HG02852 (cell line): ENCODE measurements at regions not wholly inside any gene's neighbourhood (a gene's known extent, or its start where the extent isn't known, plus 50 kb on each side); places are given as distances from the start of the nearest gene placed in this dataset.
"Not testable (repeated sequence)": the region's sequence is repeated elsewhere in the genome, so short reads cannot be mapped to it uniquely, and the experiment has no call there.

Experiments used
- ATAC-seq: cut with Tn5 transposase; IDR thresholded peaks from one replicate; pipeline ENCODE4 v1.9.1; 2021; ENCODE audit warnings: mild to moderate bottlenecking, moderate library complexity; ENCODE audit not compliant: unreplicated experiment

DNA sequence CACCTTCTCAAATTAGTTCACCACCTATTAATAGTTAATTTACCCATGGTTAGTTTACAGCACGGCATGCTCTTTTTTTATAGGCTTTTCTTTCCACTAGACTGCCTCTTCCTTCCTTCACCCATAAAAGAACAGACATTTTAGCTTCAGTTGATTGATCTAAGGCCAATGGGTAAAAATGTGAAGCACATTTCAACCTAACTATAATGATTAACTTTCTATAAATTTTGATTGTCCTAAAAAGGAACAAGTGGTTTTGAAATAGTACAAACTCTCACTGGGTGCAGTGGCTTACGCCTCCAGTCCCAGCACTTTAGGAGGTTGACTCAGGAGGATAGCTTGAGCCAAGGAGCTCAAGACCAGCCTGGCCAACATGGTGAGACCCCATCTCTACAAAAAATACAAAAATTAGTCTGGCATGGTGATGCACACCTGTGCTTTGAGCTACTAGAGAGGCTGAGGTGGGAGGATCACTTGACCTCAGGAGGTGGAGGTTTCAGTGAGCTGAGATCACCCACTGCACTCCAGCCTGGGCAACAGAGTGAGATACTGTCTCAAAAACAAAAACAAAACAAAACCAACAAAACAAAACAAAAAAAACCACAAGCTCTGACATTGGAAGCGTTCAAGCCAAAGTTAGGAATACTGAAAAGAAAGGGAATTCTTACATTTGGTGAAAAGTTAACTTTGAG lies 89.9 kb upstream of the FAT1 start:
- no peak for ATAC-seq

DNA sequence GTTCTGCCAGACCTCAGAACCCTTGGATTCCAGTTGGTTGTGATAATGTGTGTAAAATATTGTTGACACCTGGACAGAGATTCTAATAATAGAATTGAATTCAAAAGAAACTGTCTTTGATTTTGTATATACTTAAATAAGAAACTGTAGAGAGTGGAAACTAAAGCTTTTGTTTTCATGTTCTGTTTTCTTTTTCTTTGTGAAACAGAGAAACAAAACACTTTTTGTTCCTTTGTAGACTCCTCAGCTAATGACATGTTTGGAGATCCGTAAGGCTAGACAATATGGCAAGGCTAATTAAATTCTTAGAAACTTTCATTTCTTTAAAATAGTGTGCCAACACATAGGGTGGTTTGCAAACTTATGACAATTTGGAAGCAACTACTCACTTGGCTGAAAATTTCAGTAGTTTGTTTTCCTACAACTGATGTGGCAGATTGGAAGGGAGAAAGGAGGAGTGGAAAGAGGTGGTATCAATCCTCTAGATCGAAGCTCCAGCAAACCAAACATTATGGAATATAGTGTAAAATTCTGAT lies 90.9 kb upstream of the FAT1 start:
- ATAC-seq = no peak

DNA sequence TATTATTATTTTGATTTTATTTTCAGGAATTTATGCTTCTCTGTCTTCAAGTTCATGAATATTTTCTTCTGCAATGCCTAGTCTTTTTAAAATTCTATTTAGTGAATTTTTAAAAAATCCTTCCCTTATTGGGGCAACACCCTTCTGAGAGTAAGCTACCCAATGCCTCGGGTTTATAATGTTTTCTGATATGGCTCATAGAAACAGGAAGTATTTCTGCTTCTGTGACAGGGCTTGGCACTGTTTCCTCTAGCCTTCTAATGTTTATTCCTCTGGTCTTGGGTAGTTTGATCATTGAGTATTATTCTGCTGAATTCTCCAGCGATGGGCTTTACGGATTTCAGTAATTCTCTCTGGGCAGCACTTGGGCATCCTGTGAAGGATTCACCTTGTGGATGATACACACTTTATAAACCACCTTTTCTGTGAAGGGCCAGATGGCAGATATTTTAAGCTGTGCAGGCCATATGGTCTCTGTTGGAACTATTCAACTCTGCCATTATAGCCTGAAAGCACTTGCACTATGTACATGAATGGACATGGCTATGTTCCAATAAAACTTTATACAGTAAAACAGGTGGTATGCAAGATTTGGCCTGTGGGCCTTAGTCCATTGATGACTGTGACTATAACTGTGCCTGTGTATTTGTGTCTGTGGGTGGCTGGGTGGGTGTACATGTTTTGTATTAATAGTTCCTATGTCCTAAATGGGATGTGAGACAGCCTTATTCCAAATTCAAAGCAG lies 95.9 kb upstream of the FAT1 start:
- no peak for ATAC-seq

DNA sequence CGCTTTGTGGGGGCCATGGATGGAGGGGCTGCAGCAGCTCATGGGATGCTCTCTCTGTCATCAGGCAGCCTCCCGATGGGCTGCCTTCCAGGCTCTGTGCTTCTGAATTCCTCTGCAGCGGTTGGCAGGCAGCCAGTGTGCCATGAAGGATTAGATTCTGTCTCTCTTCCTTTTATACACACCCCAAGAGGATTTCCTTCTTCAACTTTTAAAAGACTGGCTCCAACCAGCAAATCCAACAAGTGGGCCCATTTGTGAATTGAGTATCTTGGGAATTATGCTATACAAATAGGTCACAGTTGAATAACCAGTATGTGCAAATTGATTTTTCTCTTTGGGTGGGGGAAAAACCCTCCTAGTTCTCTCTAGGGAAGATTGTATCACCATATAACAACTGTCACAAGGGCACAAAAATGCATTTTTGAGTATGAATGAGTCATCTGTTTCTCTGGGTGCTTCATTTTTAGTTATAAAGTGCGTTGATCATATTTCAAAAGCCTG lies 96.8 kb upstream of the FAT1 start:
- ATAC-seq = no peak

DNA sequence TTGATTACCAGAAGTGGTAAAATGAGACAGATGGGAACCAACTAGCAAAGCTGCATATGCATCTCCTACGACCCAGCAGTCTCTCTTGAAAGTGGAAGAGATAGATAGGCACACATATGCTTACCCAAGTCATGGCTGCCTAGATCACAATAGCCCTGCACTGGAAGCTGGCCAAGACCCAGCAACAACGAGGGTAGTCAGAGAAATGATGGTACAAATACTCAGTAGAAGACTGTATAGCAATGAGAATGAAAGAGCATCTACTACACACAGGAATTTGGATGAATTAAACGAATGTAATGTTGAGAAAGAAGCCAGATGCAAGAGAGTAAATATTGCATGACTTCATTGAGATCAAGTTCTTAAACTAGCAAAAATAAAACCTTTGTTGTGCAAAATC lies 100.3 kb upstream of the FAT1 start:
- ATAC-seq = no peak

DNA sequence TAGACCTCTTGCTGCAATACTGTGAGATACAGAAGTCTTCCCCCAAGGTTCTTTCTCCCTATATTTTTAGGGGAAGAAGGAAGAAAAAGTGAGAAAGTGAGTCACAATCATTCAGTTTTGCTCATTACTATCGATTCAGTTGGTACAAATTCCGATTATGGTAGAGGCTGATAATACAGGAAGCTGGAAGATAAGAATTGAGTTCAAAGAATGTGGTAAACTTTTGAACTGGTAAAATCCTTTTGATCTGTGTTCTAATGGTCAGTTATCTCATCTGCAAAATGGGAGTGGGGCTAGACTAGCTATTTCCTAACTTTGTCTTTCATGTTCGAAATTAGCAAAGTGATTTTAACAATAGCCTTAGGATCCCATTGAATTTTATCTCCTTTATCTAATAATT lies 101.4 kb upstream of the FAT1 start:
- no peak for ATAC-seq

- ATAC-seq = no peak
Observed at GRCh38 chr4:186826006-186826405, 102.3 kb upstream of the FAT1 start.

DNA sequence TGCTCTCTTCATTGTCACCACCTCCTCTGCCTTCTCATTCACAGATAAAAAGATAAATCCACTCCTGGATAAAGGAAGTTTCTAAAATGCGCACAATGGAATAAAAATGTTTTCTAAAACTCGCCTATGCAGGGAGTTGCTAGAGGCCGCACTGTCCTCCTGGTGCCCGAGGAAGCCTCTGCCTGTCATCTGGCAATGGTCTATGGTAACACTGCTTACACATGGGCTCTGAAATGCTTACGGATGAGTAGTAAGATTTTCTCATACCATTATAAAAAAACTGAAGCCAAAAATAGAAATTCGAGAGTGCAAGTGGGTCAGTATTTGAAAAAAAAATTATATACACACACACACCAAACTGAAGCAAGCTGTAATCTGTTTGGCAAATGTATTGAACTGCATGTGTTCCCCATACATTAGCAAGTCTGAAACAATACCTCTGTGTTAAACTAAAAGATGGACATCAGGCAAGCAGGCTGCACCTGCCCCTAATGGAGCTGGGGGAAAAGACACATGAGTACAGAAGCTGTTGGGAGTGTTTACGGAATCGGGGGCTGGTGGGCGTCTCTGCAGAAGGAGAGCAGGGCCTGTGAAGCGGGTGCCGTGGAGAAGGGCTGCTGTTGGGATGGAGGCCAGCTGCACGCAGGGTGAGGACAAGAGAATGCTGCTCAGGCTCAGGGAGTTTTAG lies 103.3 kb upstream of the FAT1 start:
- ATAC-seq = no peak

DNA sequence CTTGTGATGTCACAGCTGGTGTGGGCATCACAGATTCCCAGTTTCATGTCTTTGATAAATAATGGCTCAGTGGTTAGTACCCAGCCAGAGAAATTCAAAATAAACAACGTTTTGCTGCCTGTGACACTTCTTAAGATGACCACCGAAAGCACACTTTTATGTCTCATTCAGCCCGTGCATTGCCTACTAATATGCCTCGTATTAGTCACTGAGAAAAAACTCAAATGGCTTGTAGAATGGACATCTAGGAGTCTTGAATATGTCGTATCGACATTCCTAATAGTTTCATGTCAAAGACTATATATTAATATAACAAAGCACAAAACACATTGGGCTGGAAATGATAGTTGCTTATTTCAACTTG lies 103.9 kb upstream of the FAT1 start:
- ATAC-seq = no peak

DNA sequence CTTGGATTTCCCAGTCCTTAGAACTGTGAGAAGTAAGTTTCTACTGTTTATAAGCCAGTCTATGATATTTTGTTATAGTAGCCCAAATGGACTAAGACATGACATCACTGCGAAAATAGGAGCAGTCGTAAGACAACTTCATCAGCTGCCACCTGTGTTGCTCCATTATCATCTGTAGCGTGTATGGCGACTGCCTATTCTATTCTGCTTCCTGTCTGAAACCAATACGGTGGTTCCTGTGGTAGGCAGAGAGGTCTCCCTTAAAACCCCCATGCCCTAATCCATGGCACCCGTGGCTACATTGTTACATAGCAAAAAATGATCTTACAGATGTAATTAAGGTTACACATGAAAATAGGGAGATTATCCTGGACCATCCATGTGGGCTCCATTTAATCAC lies 105.4 kb upstream of the FAT1 start:
- ATAC-seq = no peak

DNA sequence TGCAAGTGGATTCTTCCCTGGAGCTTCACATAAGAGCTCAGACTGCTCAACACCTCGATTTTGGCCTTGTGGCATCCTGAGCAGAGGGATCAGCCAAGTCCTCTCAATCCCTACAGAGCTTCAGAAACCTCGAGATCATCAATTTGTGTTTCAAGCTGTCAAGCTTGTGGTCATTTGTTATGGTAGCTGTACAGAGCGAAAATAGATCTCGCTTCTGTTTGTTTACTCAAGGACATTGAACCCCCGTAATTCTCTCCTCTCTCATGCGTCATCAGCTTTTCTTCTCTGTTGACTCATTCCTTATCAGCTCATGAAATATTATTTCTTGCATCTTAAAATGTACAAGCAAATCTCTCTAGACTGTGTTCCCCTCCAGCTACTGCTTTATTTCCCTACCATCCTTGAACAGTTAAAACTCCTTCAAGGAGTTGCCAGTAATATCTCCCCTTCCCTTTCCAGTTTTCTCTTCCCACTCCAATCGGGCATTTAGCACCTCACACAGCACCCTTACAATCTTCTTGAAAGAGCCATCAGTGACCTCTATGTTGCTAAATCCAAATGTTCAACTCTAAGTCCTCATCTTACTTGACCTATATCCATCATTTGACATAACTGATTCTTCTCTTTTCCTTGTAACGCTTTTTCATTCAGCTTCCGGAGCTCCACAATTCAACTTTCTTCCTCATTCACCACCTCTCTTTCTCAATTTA lies 106.2 kb upstream of the FAT1 start:
- no peak for ATAC-seq

DNA sequence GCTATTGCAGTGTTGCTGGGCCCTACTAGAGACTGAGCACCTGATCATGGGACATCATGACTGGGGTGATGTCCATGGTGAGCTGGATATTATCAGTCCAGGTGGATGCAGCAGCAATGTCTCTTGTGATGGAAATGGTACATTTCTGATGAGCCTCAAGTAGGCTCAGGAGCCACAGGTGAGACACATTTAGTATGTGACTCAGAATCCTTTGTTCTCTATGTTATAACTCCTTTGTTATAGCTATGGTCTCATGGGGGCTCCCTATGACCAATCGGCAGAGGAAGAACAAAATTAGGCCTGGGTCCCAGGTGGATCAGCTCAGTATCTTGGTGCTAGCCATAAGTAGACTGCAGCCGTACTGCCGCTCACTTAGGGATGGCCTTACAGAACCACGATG lies 107.9 kb upstream of the FAT1 start:
- no peak for ATAC-seq

DNA sequence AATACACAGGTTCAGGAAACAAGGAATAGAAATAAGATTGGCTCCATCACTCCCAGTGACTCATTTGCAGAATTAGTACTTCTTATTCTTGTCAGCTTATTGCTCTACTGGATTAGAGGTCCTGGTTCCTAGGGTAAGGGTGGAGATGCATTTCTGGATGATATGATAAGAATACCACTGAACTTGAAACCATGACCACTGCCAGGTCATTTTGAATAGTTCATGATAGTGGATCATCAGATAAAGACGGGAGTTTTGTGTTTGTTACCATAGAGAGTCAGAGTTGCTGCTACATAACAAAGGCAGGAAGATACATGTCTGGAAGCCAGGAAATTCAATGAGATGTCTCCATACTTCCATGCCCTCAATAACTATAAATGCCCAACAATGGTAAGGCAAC lies 109.2 kb upstream of the FAT1 start:
- no peak for ATAC-seq

- not testable (repeated sequence) for ATAC-seq
Observed at GRCh38 chr4:186837463-186837862, 113.8 kb upstream of the FAT1 start.

GRCh38 chr4:186838295-186838694 lies 114.6 kb upstream of the FAT1 start:
- no peak for ATAC-seq

DNA sequence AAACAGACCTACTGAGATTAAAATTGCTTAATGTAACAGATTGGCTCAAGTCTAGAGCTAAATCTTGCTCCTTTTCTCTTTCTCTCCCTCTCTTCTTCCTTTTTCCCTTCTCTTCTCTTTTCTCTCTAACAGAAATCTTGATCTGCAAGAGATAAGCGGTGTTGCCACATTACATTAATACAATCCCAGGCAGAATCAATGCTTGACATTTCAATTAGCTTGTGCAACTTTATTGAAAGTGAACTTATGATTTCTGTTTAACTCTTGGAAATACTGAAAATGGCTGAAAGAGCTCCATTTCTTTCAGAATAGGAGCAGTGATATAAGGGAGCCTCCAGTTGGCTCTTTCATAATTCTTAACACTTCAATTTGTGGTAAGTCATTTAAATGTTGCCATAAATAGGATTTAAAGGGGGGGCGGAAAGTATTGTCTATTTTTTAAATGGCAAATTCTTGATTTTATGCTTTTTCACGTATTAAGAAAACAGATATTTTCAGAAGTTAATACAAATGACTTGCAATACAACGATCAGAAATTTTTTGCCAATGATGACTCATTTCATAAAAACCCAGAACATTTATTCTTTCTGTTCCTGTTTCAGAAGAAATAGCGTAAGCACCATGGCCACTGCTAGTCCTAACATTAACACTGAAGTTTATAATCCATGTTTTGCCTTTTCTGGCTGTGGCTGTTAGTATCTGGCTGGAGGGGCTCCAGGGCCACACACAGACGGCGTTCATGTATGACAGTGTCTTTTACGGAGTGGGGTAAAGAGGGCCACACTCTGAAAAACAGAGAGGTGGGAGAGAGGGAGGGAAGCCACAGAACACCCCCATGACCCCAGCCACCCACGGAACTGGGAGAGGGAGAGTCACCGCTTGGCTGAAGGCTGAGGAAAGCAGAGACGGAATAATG lies 115.7 kb upstream of the FAT1 start:
- peak; percentile 97 for ATAC-seq

- no peak for ATAC-seq
Observed at GRCh38 chr4:186840222-186840701, 116.6 kb upstream of the FAT1 start.

- ATAC-seq = no peak
Observed at GRCh38 chr4:186840771-186841301, 117.2 kb upstream of the FAT1 start.

- no peak for ATAC-seq
Observed at GRCh38 chr4:186844059-186844681, 120.5 kb upstream of the FAT1 start.
